Stimulated activated naive CD8-positive, alpha-beta T cell treated with anti-CD3 and anti-CD28 coated beads, Interleukin-15, Interleukin-2, amounts not matched to agents 100 U/mL and 50 U/mL, for 24 hours (primary cell): ENCODE measurements at regions not wholly inside any gene's neighbourhood (a gene's known extent, or its start where the extent isn't known, plus 50 kb on each side); places are given as distances from the start of the nearest gene placed in this dataset.
A peak's percentile ranks its signal among the peaks of the same experiment; 100 is the strongest.
"Not testable (repeated sequence)": the region's sequence is repeated elsewhere in the genome, so short reads cannot be mapped to it uniquely, and the experiment has no call there.

Experiments
- ATAC-seq: fragments of 150-1000 bp; cut with Tn5 transposase; one replicate; pipeline ENCODE4 v1.10.0; 2021
- DNase-seq: peaks from one replicate; pipeline ENCODE4 v3.0.0; 2021

GRCh38 chrX:13420545-13421183 is 100.8 kb upstream of the ATXN3L start:
- DNase-seq = no peak
- ATAC-seq = no peak

DNA sequence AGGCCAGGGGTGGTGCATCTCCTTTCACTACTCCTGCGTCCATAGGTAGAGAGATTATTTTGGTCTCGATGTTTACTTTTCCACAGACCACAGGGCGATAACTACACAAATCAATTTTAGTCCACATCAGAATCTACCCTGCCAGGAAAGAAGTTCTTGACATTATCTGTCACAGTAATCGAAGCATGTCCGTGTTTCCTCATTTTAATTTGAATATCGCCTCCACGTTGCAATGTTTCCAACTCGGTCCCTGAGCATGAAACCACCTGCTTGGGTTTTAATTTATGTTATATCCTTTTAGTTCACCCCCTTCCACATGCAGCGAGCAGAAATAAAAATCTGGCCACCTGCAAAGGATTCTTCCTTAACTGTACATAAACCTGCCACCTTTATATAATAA is 100.1 kb upstream of the ATXN3L start:
- no peak for ATAC-seq
- no peak for DNase-seq

DNA sequence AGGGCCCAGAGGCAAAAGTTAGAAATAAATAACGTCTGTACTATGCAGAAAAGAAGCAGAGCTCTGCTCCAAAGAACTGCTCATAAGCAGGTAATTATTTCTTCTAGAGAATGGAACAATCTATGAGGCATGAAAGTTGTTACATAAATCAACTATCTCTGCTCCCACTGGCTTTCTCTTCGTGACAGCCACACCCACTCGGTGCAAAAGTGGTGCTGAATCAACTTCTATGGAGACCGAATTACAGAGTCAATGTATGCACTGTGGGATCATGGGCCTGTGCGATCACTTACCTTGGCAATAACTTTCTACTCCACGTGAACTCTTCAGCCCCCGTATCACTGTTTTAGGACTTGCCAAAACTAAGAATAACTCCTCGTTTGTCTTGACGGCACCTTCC is 99.4 kb upstream of the ATXN3L start:
- DNase-seq (no peak), ATAC-seq (no peak)

- ATAC-seq (no peak), DNase-seq (no peak)
Observed at GRCh38 chrX:13418126-13419097, 98.6 kb upstream of the ATXN3L start.

- DNase-seq (no peak), ATAC-seq (no peak)
Observed at GRCh38 chrX:13415509-13415908, 95.7 kb upstream of the ATXN3L start.

GRCh38 chrX:13414006-13414647 is 94.3 kb upstream of the ATXN3L start:
- DNase-seq (no peak), ATAC-seq (no peak)

- no peak for DNase-seq
Observed at GRCh38 chrX:13412208-13412600, 92.4 kb upstream of the ATXN3L start.

GRCh38 chrX:13411496-13412207 is 91.8 kb upstream of the ATXN3L start:
- no peak for ATAC-seq
- DNase-seq = no peak

More at GRCh38 chrX:13412208-13412600, 92.4 kb upstream of the ATXN3L start:
- ATAC-seq = no peak

- ATAC-seq, DNase-seq: not testable (repeated sequence)
Observed at GRCh38 chrX:13408599-13408998, 88.7 kb upstream of the ATXN3L start.

DNA sequence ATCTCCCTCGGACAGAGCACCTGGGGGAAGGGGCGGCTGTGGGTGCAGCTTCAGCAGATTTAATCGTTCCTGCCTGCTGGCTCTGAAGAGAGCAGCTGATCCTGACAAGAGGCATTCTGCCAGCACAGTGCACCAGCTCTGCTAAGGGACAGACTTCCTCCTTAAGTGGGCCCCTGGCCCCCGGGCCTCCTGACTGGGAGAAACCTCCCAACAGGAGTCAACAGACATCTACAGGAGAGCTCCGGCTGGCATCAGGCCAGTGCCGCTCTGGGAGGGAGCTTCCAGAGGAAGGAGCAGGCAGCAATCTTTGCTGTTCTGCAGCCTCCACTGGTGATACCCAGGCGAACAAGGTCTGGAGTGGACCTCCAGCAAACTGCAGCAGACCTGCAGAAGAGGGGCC is 84.9 kb upstream of the ATXN3L start:
- DNase-seq, ATAC-seq: not testable (repeated sequence)

- no peak for DNase-seq
- no peak for ATAC-seq
Observed at GRCh38 chrX:13404364-13404763, 84.5 kb upstream of the ATXN3L start.

GRCh38 chrX:13401724-13402123 is 81.9 kb upstream of the ATXN3L start:
- DNase-seq (no peak), ATAC-seq (no peak)

GRCh38 chrX:13398839-13399238 is 79.0 kb upstream of the ATXN3L start:
- DNase-seq = no peak

DNA sequence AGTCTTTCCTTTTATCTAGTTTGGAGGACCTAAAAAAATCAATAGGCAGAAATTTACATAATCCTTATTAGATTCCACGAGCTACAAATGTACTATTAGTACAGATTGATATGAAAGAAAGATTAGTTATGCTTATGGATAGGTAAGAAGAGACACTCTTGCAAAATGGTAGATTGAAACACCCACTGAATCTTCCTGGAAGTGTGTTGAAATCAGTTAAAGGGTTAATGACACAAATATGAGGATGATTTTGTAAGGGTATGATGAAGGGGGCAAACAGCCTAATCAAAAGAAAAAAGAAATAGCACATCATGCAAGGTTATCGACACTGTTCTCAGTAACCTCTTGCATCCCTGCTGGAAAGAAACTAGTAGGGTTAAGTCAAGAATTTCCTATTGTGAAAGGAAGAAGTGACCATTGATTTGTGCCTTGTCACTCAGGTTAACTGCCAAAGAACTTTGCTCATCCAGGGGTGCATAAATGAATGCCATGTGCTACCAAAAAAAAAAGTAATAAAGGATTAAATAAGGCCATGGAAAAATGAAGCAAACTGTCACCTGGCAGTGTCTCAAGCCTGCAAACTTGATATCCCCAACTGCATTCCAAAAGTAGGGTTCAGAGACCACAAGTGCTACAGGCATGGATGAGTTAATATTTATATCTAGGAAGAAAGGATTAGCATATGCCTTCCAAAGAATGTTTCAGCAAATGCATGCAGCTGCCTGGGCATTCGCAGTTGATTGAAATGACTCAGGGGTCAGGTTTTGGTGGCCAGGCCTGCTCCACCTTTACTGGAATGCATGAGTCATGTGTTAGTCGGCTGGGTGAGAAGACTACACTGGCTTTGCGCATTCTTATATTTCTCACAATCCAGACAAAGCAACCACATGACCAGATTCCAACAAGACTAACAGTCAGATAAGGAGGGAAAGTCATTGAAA is 78.3 kb upstream of the ATXN3L start:
- DNase-seq (peak; percentile 20), ATAC-seq (peak; percentile 76)

More at GRCh38 chrX:13398839-13399238, 79.0 kb upstream of the ATXN3L start:
- no peak for ATAC-seq

DNA sequence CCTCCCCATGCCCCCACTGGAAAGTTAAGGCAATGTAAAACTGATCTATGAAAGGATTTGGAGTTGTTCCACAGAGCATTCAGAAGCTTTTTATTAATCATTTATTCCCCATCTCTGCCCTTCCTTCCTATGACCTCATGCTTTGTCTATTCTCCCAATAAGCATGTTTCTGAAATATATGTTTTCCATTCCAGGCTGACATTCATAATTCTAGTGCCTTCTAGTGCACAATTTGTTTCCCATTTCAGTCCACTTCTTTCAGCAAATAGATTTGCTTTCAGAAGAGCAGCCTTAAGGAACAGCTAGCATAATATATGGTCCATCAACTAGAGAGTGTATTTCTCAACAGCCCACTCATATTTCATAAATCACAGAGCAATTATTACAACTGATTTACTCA is 77.1 kb upstream of the ATXN3L start:
- no peak for DNase-seq

DNA sequence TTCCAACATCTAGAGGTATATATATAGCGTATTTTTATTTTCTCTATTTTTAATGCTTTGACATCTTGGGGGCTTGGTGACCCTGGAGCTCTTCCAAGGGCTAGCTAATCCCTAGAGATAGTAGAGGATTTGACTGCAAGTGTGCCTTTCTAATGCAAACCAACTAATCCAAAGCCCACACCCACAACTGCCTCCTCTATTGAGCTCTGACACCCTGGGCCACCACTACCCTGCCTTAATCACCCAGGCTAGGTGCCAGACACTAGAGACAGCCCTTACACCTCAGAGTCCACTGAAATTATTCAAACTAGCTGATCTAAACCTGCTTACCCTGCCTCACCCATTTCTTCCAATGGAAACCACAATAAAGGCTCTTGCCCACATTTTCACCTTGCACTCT is 69.6 kb upstream of the ATXN3L start:
- DNase-seq = no peak
- no peak for ATAC-seq

More for the DNA sequence above, 77.1 kb upstream of the ATXN3L start:
- ATAC-seq = no peak

GRCh38 chrX:13387666-13388494 is 68.0 kb upstream of the ATXN3L start:
- peak; percentile 3 for DNase-seq
- ATAC-seq = peak; percentile 91

DNA sequence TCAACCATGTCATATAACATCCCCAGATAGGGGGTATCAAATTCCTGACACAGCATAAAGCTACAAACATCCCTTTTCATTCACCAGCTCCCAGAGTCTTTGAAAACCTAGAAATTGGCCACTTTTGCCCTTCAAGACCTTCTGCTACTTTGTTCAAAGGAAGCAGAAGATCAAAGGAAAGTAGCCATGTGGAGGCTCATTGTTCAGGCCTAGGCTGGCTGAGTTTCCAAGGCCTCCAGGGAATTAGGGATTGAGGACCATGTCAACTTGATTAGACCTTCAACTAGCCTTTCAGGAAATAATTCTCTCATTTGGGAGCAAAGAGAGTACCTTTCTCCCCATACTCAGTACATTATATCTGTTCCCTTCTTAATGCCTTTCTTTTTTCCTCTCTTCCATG is 66.8 kb upstream of the ATXN3L start:
- no peak for DNase-seq

DNA sequence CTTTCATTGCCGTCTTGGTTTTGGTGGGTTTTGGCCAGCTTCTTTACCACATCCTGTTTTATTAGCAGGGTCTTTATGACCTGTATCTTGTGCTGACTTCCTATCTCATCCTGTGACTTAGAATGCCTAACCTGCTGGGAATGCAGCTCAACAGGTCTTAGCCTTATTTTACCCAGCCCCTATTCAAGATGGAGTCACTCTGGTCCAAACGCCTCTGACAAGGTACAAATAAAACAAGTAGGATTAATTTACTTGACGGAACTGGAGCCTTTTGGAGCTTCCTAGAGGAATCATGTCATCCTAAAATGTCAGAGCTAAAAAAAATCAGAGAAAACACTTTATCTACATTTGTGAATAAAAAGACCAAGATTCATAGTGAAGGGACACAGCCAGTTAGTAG is 66.2 kb upstream of the ATXN3L start:
- ATAC-seq (no peak), DNase-seq (no peak)

More for the DNA sequence above, 66.8 kb upstream of the ATXN3L start:
- ATAC-seq = no peak

DNA sequence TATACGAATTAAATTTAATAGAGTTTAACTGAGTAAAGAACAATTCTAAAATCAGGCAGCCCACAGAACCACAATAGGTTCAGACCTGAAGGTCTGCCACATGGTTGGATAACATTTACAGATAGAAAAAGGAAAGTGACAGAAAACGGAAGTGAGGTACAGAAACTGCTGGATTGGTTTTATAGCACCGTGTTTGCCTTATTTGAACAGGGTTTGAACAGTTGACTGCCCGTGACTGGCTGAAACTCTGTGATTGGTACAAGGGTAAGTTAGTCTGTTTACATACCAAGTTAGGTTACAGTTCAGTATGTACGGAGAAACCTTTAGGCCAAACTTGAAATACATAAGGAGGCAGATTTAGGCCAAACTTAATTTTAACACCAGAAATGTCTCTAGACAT is 64.1 kb upstream of the ATXN3L start:
- ATAC-seq (no peak), DNase-seq (no peak)
